Coronary artery (tissue), 2 donors: ENCODE measurements at regions not wholly inside any gene's neighbourhood (a gene's known extent, or its start where the extent isn't known, plus 50 kb on each side); places are given as distances from the start of the nearest gene placed in this dataset.

ENCODE experiments used
- DNase-seq: peaks from one replicate; pipeline ENCODE4 v3.0.0-alpha.2; 2017; ENCODE audit warnings: low spot score
- H3K27ac ChIP-seq, 2 donors: fragments of 200-600 bp; sonication (generic); one replicate each; pipeline ENCODE4 v1.5.1; 2016 to 2019
- H3K4me3 ChIP-seq: fragments of 200-600 bp; sonication (generic); 2 replicates; pipeline ENCODE4 v1.5.1; 2016; ENCODE audit warnings: mild to moderate bottlenecking, moderate library complexity
- CTCF ChIP-seq: fragments of 200-600 bp; sonication (generic); IDR thresholded peaks from one replicate; pipeline ENCODE4 v1.5.1; 2019; ENCODE audit warnings: antibody characterized with exemption

- no peak for DNase-seq
- Histone ChIP-seq H3K27ac (no peak overlapping the region), H3K4me3 (no peak overlapping the region)
- TF ChIP-seq CTCF: no peak
Measured at GRCh38 chr4:137825505-137825904, 293.2 kb upstream of the PCDH18 start.

- no peak for DNase-seq
- TF ChIP-seq CTCF: no peak
- Histone ChIP-seq H3K27ac (no peak overlapping the region), H3K4me3 (no peak overlapping the region)
Measured at GRCh38 chr4:137823007-137823406, 290.7 kb upstream of the PCDH18 start.

GRCh38 chr4:137819964-137820383 lies 287.7 kb upstream of the PCDH18 start:
- no peak for DNase-seq
- no peak overlapping the region for H3K27ac ChIP-seq
- TF ChIP-seq CTCF: no peak
- H3K4me3 ChIP-seq: no peak overlapping the region

- no peak for TF ChIP-seq CTCF
- H3K4me3 ChIP-seq: no peak overlapping the region
- no peak overlapping the region for H3K27ac ChIP-seq
- no peak for DNase-seq
Measured at GRCh38 chr4:137812258-137812657, 280.0 kb upstream of the PCDH18 start.

GRCh38 chr4:137806420-137806819 lies 274.1 kb upstream of the PCDH18 start:
- Histone ChIP-seq H3K4me3 (no peak overlapping the region), H3K27ac (no peak overlapping the region)
- no peak for DNase-seq
- TF ChIP-seq CTCF: no peak

- no peak for DNase-seq
- H3K27ac ChIP-seq: no peak overlapping the region
- no peak overlapping the region for H3K4me3 ChIP-seq
- no peak for TF ChIP-seq CTCF
Measured at GRCh38 chr4:137804906-137805495, 272.7 kb upstream of the PCDH18 start.

GRCh38 chr4:137800861-137801260 lies 268.6 kb upstream of the PCDH18 start:
- no peak for TF ChIP-seq CTCF
- Histone ChIP-seq H3K4me3 (no peak overlapping the region), H3K27ac (no peak overlapping the region)
- DNase-seq: no peak
